ENCODE measurements at regions not wholly inside any gene's neighbourhood (a gene's known extent, or its start where the extent isn't known, plus 50 kb on each side); places are given as distances from the start of the nearest gene placed in this dataset.
A peak's percentile ranks its signal among the peaks of the same experiment; 100 is the strongest.

- no peak for TF ChIP-seq POLR2AphosphoS5 (IDR thresholded peaks at IDR 0.05; ENCODE audit: low read depth, low read length)
- no peak for TF ChIP-seq TCF7L2 (IDR thresholded peaks at IDR 0.05; ENCODE audit: low read depth, low read length)
- TF ChIP-seq REST (IDR thresholded peaks at IDR 0.05; ENCODE audit: insufficient read depth in 1 of 2, low read depth in 2 of 2, low read length in 1 of 2), result no peak
- no peak for TF ChIP-seq SIN3A (IDR thresholded peaks at IDR 0.05; ENCODE audit: borderline replicate concordance, insufficient read depth, low read depth, low read length)
- TF ChIP-seq CTCF (IDR thresholded peaks at IDR 0.05), result no peak
- ChIA-PET POLR2A (interaction anchor here (0.8 kb wide), 1 partner anchor 14 kb away, joined by 3 read pairs; no protein-coding TSS in a partner anchor), CTCF (no interaction called here)
- Histone ChIP-seq H3K36me3 (ENCODE audit: control insufficient read depth, insufficient read depth, low read length) (no peaks in the 10 kb centered on the region), H3K27me3 (ENCODE audit: control insufficient read depth, insufficient read depth, low read length) (no peaks in the 10 kb centered on the region), H3K27ac (ENCODE audit: low read length) (peak overlapping the region; percentile 40), H3K4me1 (ENCODE audit: control insufficient read depth, insufficient read depth, low read length) (peaks cover 11% of the 10 kb centered on the region), H3K4me3 (ENCODE audit: low read depth in 2 of 2, low read length in 2 of 2) (no peak overlapping the region), H3K9me3 (ENCODE audit: control insufficient read depth, insufficient read depth, low read depth, low read length) (no peaks in the 10 kb centered on the region; the same call in 1 of the 2 replicates)
- in situ Hi-C loops (cut with HindIII; ENCODE audit: low pct_unique_long_range_greater_than_20kb, low sequenced_read_pairs), result no loop called here
- DNase-seq (ENCODE audit: low read depth, low spot score), result no peak
- intact Hi-C loops (cut with micrococcal nuclease; ENCODE audit: unreplicated experiment), result no loop called here
- ATAC-seq, result no peak
- BruUV-seq (replicated peaks), result no TSS peak
Observed at GRCh38 chr2:9702604-9703084, 71.8 kb upstream of the YWHAQ start.

- in situ Hi-C loops (cut with HindIII; ENCODE audit: low pct_unique_long_range_greater_than_20kb, low sequenced_read_pairs) (no loop called here), intact Hi-C loops (cut with micrococcal nuclease; ENCODE audit: unreplicated experiment) (no loop called here)
- peak overlapping the region in 1 of 2 experiments; percentile 3; a peak in 1 of 4 replicates for H3K4me3 ChIP-seq (ENCODE audit: low read depth in 2 of 2, low read length in 2 of 2)
- ChIA-PET CTCF (no interaction called here), POLR2A (interaction anchor here (0.8 kb wide), 1 partner anchor 13 kb away, joined by 3 read pairs; no protein-coding TSS in a partner anchor)
- peaks cover 11% of the 10 kb centered on the region for H3K4me1 ChIP-seq (ENCODE audit: control insufficient read depth, insufficient read depth, low read length)
- H3K9me3 ChIP-seq (ENCODE audit: control insufficient read depth, insufficient read depth, low read depth, low read length), result no peaks in the 10 kb centered on the region; the same call in 1 of the 2 replicates
- ATAC-seq (peak; percentile 74), DNase-seq (ENCODE audit: low read depth, low spot score) (peak; percentile 39)
- BruUV-seq (replicated peaks), result no TSS peak
- no peak overlapping the region; the same call in 1 of the 2 replicates for H3K27ac ChIP-seq (ENCODE audit: low read length)
- TF ChIP-seq POLR2AphosphoS5 (IDR thresholded peaks at IDR 0.05; ENCODE audit: low read depth, low read length) (no peak), TCF7L2 (IDR thresholded peaks at IDR 0.05; ENCODE audit: low read depth, low read length) (no peak), SIN3A (IDR thresholded peaks at IDR 0.05; ENCODE audit: borderline replicate concordance, insufficient read depth, low read depth, low read length) (no peak), REST (IDR thresholded peaks at IDR 0.05; ENCODE audit: insufficient read depth in 1 of 2, low read depth in 2 of 2, low read length in 1 of 2) (no peak), CTCF (IDR thresholded peaks at IDR 0.05) (no peak)
- no peaks in the 10 kb centered on the region for H3K27me3 ChIP-seq (ENCODE audit: control insufficient read depth, insufficient read depth, low read length)
- no peaks in the 10 kb centered on the region for H3K36me3 ChIP-seq (ENCODE audit: control insufficient read depth, insufficient read depth, low read length)
Observed at GRCh38 chr2:9703085-9703678, 72.4 kb upstream of the YWHAQ start.

Measured in Panc1 (cell line).